ENCODE measurements at regions not wholly inside any gene's neighbourhood (a gene's known extent, or its start where the extent isn't known, plus 50 kb on each side); places are given as distances from the start of the nearest gene placed in this dataset.
"Not testable (repeated sequence)": the region's sequence is repeated elsewhere in the genome, so short reads cannot be mapped to it uniquely, and the experiment has no call there.

DNA sequence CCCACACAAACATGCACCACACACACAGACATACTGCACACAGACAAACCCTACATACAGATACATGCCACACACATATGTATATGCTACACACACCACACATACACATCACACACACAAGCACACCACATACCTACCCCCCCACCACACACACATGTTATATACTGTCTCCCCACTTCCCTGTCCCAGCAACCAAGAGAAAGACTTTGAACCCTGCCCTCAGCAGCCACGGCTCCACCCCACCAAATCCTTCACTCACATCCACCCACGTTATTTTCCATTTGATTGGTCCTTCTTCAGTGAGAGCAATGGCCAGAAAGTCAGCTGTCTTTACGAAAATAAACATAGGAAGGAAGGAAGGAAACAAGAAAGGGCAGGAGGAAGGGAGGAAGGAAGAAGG is 479.8 kb downstream of the DIRAS2 start:
- peaks cover 0 to 3% of the 10 kb centered on the region in 2 donors for H3K36me3 ChIP-seq (replicated peaks in 1 of 2; ENCODE audit: control insufficient read depth in 2 of 2, insufficient read depth in 2 of 2, low read length in 2 of 2)
- no peak overlapping the region for H2BK15ac ChIP-seq (ENCODE audit: low read length)
- WGBS, 2 donors (ENCODE audit: extremely low coverage in 2 of 2, insufficient read length in 2 of 2, insufficient replicate concordance in 1 of 2) = no CpG with 5 or more reads among the region's 3 CpGs
- H3K4ac ChIP-seq (ENCODE audit: low read length) = no peak overlapping the region
- H3K18ac ChIP-seq (ENCODE audit: low read length) = no peak overlapping the region
- peaks cover 0 to 7% of the 10 kb centered on the region in 2 donors for H3K9me3 ChIP-seq (replicated peaks in 1 of 2; ENCODE audit: control insufficient read depth in 2 of 2, insufficient read depth in 1 of 2, low read depth in 1 of 2, low read length in 2 of 2)
- peak overlapping the region; percentile 1 for H3K23ac ChIP-seq (ENCODE audit: low read depth, low read length, poor library complexity)
- H2BK120ac ChIP-seq (ENCODE audit: low read depth, low read length) = no peak overlapping the region
- peaks cover 0 to 6% of the 10 kb centered on the region in 2 donors for H3K4me1 ChIP-seq (ENCODE audit: control insufficient read depth in 2 of 2, insufficient read depth in 1 of 2, low read depth in 1 of 2, low read length in 2 of 2)
- peak overlapping the region in 1 of 2 donors; percentile 37 for H3K4me3 ChIP-seq (ENCODE audit: low read length in 2 of 2)
- H3K79me1 ChIP-seq (ENCODE audit: low read depth, low read length) = peaks cover 3% of the 10 kb centered on the region
- no peak overlapping the region for H3K9ac ChIP-seq (ENCODE audit: low read depth, low read length, poor library complexity)
- H3K27me3 ChIP-seq (ENCODE audit: control insufficient read depth in 3 of 3, insufficient read depth in 3 of 3, low read depth in 1 of 3, low read length in 3 of 3) = peaks cover 0 to 5% (median 0%) of the 10 kb centered on the region in 3 experiments
- H3K27ac ChIP-seq (replicated peaks; ENCODE audit: low read length) = no peak overlapping the region
- H3K4me2 ChIP-seq (ENCODE audit: insufficient read depth, low read length, poor library complexity, severe bottlenecking) = no peak overlapping the region
- DNase-seq (ENCODE audit: low spot score) = no peak
- H2AFZ ChIP-seq (ENCODE audit: low read length) = no peak overlapping the region
- H4K8ac ChIP-seq (ENCODE audit: low read depth, low read length) = peak overlapping the region; percentile 45
- no peak overlapping the region for H2BK12ac ChIP-seq (ENCODE audit: low read length)
- H2AK5ac ChIP-seq (ENCODE audit: low read depth, low read length) = no peak overlapping the region
- H4K91ac ChIP-seq (ENCODE audit: low read depth, low read length, poor library complexity) = peak overlapping the region; percentile 7
- H3K14ac ChIP-seq (ENCODE audit: low read length) = no peak overlapping the region
- H2BK5ac ChIP-seq (ENCODE audit: low read length) = no peak overlapping the region

DNA sequence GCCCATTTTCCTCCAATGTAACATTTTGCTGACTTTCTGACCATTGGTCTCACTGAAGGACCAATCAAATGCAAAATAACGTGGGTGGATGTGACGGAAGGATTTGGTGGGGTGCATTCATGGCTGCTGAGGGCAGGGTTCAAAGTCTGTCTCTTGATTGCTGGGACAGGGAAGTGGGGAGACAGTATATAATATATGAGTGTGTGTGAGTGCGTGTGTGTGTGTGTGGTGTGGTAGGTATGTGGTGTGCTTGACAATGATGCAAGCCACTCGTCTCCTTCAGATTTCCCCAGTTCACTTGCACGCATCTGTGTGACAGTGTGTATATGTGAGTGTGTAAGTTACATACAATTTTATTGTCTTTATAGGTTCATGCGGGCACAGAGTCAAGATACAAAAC is 477.3 kb downstream of the DIRAS2 start:
- Histone ChIP-seq H4K8ac (ENCODE audit: low read depth, low read length) (no peak overlapping the region), H3K79me1 (ENCODE audit: low read depth, low read length) (peaks cover 3% of the 10 kb centered on the region), H2BK120ac (ENCODE audit: low read depth, low read length) (no peak overlapping the region), H3K18ac (ENCODE audit: low read length) (no peak overlapping the region), H2AK5ac (ENCODE audit: low read depth, low read length) (no peak overlapping the region), H2BK5ac (ENCODE audit: low read length) (no peak overlapping the region), H3K4me3 (ENCODE audit: low read length in 2 of 2) (no peak overlapping the region), H3K14ac (ENCODE audit: low read length) (no peak overlapping the region), H3K27ac (replicated peaks; ENCODE audit: low read length) (no peak overlapping the region), H4K91ac (ENCODE audit: low read depth, low read length, poor library complexity) (no peak overlapping the region), H3K9me3 (replicated peaks in 1 of 2; ENCODE audit: control insufficient read depth in 2 of 2, insufficient read depth in 1 of 2, low read depth in 1 of 2, low read length in 2 of 2) (peaks cover 0 to 7% of the 10 kb centered on the region in 2 donors), H3K4ac (ENCODE audit: low read length) (no peak overlapping the region), H3K4me2 (ENCODE audit: insufficient read depth, low read length, poor library complexity, severe bottlenecking) (no peak overlapping the region), H3K9ac (ENCODE audit: low read depth, low read length, poor library complexity) (no peak overlapping the region), H3K23ac (ENCODE audit: low read depth, low read length, poor library complexity) (no peak overlapping the region), H3K4me1 (ENCODE audit: control insufficient read depth in 2 of 2, insufficient read depth in 1 of 2, low read depth in 1 of 2, low read length in 2 of 2) (peaks cover 0 to 6% of the 10 kb centered on the region in 2 donors), H2BK15ac (ENCODE audit: low read length) (no peak overlapping the region), H2AFZ (ENCODE audit: low read length) (no peak overlapping the region), H3K27me3 (ENCODE audit: control insufficient read depth in 3 of 3, insufficient read depth in 3 of 3, low read depth in 1 of 3, low read length in 3 of 3) (peaks cover 0 to 5% (median 0%) of the 10 kb centered on the region in 3 experiments), H3K36me3 (replicated peaks in 1 of 2; ENCODE audit: control insufficient read depth in 2 of 2, insufficient read depth in 2 of 2, low read length in 2 of 2) (peaks cover 0 to 3% of the 10 kb centered on the region in 2 donors), H2BK12ac (ENCODE audit: low read length) (no peak overlapping the region)
- 100% methylated on average over 1 of the region's 6 CpGs; no CpG with 5 or more reads in 1 of the 2 donors for WGBS, 2 donors (ENCODE audit: extremely low coverage in 2 of 2, insufficient read length in 2 of 2, insufficient replicate concordance in 1 of 2)
- no peak for DNase-seq (ENCODE audit: low spot score)

DNA sequence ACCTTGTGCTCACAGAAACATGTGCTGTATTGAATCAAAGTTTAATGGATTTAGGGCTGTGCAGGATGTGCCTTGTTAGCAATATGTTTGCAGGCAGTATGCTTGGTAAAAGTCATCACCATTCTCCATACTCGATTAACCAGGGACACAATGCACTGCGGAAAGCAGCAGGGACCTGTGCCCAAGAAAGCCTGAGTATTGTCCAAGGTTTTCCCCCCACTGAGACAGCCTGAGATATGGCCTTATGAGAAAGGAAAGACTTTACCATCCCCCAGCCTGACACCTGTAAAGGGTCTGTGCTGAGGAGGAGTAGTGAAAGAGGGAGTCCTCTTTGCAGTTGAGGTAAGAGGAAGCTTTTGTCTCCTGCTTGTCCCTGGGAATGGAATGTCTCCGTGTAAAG is 476.2 kb downstream of the DIRAS2 start:
- not testable (repeated sequence) for H2AFZ ChIP-seq (ENCODE audit: low read length); H3K14ac ChIP-seq (ENCODE audit: low read length); H3K27ac ChIP-seq (replicated peaks; ENCODE audit: low read length); H3K4me2 ChIP-seq (ENCODE audit: insufficient read depth, low read length, poor library complexity, severe bottlenecking); H2BK15ac ChIP-seq (ENCODE audit: low read length); H3K4ac ChIP-seq (ENCODE audit: low read length); H2BK5ac ChIP-seq (ENCODE audit: low read length); H2AK5ac ChIP-seq (ENCODE audit: low read depth, low read length); H4K91ac ChIP-seq (ENCODE audit: low read depth, low read length, poor library complexity); H3K79me1 ChIP-seq (ENCODE audit: low read depth, low read length); H3K27me3 ChIP-seq (ENCODE audit: control insufficient read depth in 3 of 3, insufficient read depth in 3 of 3, low read depth in 1 of 3, low read length in 3 of 3); H3K23ac ChIP-seq (ENCODE audit: low read depth, low read length, poor library complexity); H2BK120ac ChIP-seq (ENCODE audit: low read depth, low read length); H2BK12ac ChIP-seq (ENCODE audit: low read length); H3K9ac ChIP-seq (ENCODE audit: low read depth, low read length, poor library complexity); H3K4me3 ChIP-seq (ENCODE audit: low read length in 2 of 2); H3K9me3 ChIP-seq (replicated peaks in 1 of 2; ENCODE audit: control insufficient read depth in 2 of 2, insufficient read depth in 1 of 2, low read depth in 1 of 2, low read length in 2 of 2); H3K4me1 ChIP-seq (ENCODE audit: control insufficient read depth in 2 of 2, insufficient read depth in 1 of 2, low read depth in 1 of 2, low read length in 2 of 2); H3K18ac ChIP-seq (ENCODE audit: low read length); H4K8ac ChIP-seq (ENCODE audit: low read depth, low read length); H3K36me3 ChIP-seq (replicated peaks in 1 of 2; ENCODE audit: control insufficient read depth in 2 of 2, insufficient read depth in 2 of 2, low read length in 2 of 2); DNase-seq (ENCODE audit: low spot score)
- no CpG with 5 or more reads among the region's 3 CpGs for WGBS, 2 donors (ENCODE audit: extremely low coverage in 2 of 2, insufficient read length in 2 of 2, insufficient replicate concordance in 1 of 2)

DNA sequence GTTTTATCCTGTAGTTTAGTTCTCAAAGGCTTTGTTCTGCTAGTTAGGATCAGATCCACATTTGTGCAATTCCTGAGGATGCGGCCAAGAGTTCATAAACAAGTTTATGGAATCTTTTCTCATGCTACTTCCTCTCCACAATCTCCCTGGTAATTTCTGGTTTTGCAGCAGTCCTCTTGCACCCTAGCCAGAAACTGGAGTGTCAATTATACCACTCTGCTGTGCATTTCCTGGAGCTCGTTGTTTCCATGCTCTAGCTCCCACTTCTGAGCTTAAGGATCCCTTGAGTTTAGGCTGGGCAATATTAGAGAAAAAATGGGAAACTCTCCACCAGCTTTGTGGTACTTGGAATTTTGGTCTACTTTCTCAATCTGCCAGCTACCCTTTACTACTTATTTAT is 474.7 kb downstream of the DIRAS2 start:
- Histone ChIP-seq H3K36me3 (replicated peaks in 1 of 2; ENCODE audit: control insufficient read depth in 2 of 2, insufficient read depth in 2 of 2, low read length in 2 of 2) (no peaks in the 10 kb centered on the region), H2AK5ac (ENCODE audit: low read depth, low read length) (no peak overlapping the region), H3K27ac (replicated peaks; ENCODE audit: low read length) (no peak overlapping the region), H3K14ac (ENCODE audit: low read length) (no peak overlapping the region), H3K27me3 (ENCODE audit: control insufficient read depth in 3 of 3, insufficient read depth in 3 of 3, low read depth in 1 of 3, low read length in 3 of 3) (no peaks in the 10 kb centered on the region), H3K4me1 (ENCODE audit: control insufficient read depth in 2 of 2, insufficient read depth in 1 of 2, low read depth in 1 of 2, low read length in 2 of 2) (peaks cover 0 to 2% of the 10 kb centered on the region in 2 donors), H2AFZ (ENCODE audit: low read length) (no peak overlapping the region), H4K91ac (ENCODE audit: low read depth, low read length, poor library complexity) (no peak overlapping the region), H3K4ac (ENCODE audit: low read length) (no peak overlapping the region), H3K18ac (ENCODE audit: low read length) (no peak overlapping the region), H2BK120ac (ENCODE audit: low read depth, low read length) (no peak overlapping the region), H2BK5ac (ENCODE audit: low read length) (no peak overlapping the region), H4K8ac (ENCODE audit: low read depth, low read length) (no peak overlapping the region), H3K9ac (ENCODE audit: low read depth, low read length, poor library complexity) (no peak overlapping the region), H3K79me1 (ENCODE audit: low read depth, low read length) (no peaks in the 10 kb centered on the region), H3K23ac (ENCODE audit: low read depth, low read length, poor library complexity) (no peak overlapping the region), H3K9me3 (replicated peaks in 1 of 2; ENCODE audit: control insufficient read depth in 2 of 2, insufficient read depth in 1 of 2, low read depth in 1 of 2, low read length in 2 of 2) (peaks cover 0 to 2% of the 10 kb centered on the region in 2 donors), H2BK15ac (ENCODE audit: low read length) (no peak overlapping the region), H2BK12ac (ENCODE audit: low read length) (no peak overlapping the region), H3K4me3 (ENCODE audit: low read length in 2 of 2) (no peak overlapping the region), H3K4me2 (ENCODE audit: insufficient read depth, low read length, poor library complexity, severe bottlenecking) (no peak overlapping the region)
- no CpG with 5 or more reads among the region's 2 CpGs for WGBS, 2 donors (ENCODE audit: extremely low coverage in 2 of 2, insufficient read length in 2 of 2, insufficient replicate concordance in 1 of 2)
- no peak for DNase-seq (ENCODE audit: low spot score)

All from neuronal stem cell (in vitro differentiated cells).